Stimulated activated naive CD8-positive, alpha-beta T cell treated with anti-CD3 and anti-CD28 coated beads, Interleukin-15, amount 100 ng/mL, for 72 hours (primary cell): ENCODE measurements at regions not wholly inside any gene's neighbourhood (a gene's known extent, or its start where the extent isn't known, plus 50 kb on each side); places are given as distances from the start of the nearest gene placed in this dataset.

ENCODE experiments used
- ATAC-seq: fragments of 150-1000 bp; cut with Tn5 transposase; 2 replicates; pipeline ENCODE4 v1.10.0; 2021; ENCODE audit warnings: mild to moderate bottlenecking, moderate library complexity
- DNase-seq, 2 donors: peaks; one replicate each; pipeline ENCODE4 v3.0.0; 2021 to 2022
- H3K27ac Mint-ChIP-seq, 2 donors: one replicate each; pipeline ENCODE4 v1.8.0; 2022; ENCODE audit warnings: mild to moderate bottlenecking in 2 of 2, mixed read lengths in 2 of 2, moderate library complexity in 2 of 2
- H3K27me3 Mint-ChIP-seq: one replicate; pipeline ENCODE4 v1.8.0; 2022; ENCODE audit warnings: mixed read lengths
- H3K4me1 Mint-ChIP-seq: one replicate; pipeline ENCODE4 v1.8.0; 2022; ENCODE audit warnings: mild to moderate bottlenecking, mixed read lengths
- H3K4me3 Mint-ChIP-seq, 2 donors: one replicate each; pipeline ENCODE4 v1.8.0; 2022; ENCODE audit warnings: mild to moderate bottlenecking in 2 of 2, mixed read lengths in 2 of 2, moderate library complexity in 1 of 2
- H3K9me3 Mint-ChIP-seq, 2 donors: one replicate each; pipeline ENCODE4 v1.8.0; 2022; ENCODE audit warnings: mixed read lengths in 2 of 2

GRCh38 chr1:199665371-199665770, 362.1 kb upstream of the NR5A2 start:
- no peak for ATAC-seq
- no peak for DNase-seq
- no peak overlapping the region for H3K27ac Mint-ChIP-seq
- H3K9me3 Mint-ChIP-seq = no peaks in the 10 kb centered on the region
- no peaks in the 10 kb centered on the region for H3K4me1 Mint-ChIP-seq
- no peak overlapping the region for H3K4me3 Mint-ChIP-seq
- peaks cover 9% of the 10 kb centered on the region for H3K27me3 Mint-ChIP-seq

GRCh38 chr1:199667089-199667488, 360.4 kb upstream of the NR5A2 start:
- Mint-ChIP-seq H3K27me3 (no peaks in the 10 kb centered on the region), H3K4me1 (no peaks in the 10 kb centered on the region), H3K27ac (no peak overlapping the region), H3K9me3 (no peaks in the 10 kb centered on the region), H3K4me3 (no peak overlapping the region)
- DNase-seq = no peak
- ATAC-seq = no peak

GRCh38 chr1:199669916-199670315, 357.6 kb upstream of the NR5A2 start:
- Mint-ChIP-seq H3K9me3 (no peaks in the 10 kb centered on the region), H3K27me3 (peaks cover 7% of the 10 kb centered on the region), H3K4me3 (no peak overlapping the region), H3K27ac (no peak overlapping the region), H3K4me1 (no peaks in the 10 kb centered on the region)
- ATAC-seq (no peak), DNase-seq (no peak)

GRCh38 chr1:199671684-199672083, 355.8 kb upstream of the NR5A2 start:
- ATAC-seq (no peak), DNase-seq (no peak)
- no peaks in the 10 kb centered on the region for H3K9me3 Mint-ChIP-seq
- peaks cover 7% of the 10 kb centered on the region for H3K27me3 Mint-ChIP-seq
- H3K27ac Mint-ChIP-seq = no peak overlapping the region
- no peaks in the 10 kb centered on the region for H3K4me1 Mint-ChIP-seq
- H3K4me3 Mint-ChIP-seq = no peak overlapping the region

DNA sequence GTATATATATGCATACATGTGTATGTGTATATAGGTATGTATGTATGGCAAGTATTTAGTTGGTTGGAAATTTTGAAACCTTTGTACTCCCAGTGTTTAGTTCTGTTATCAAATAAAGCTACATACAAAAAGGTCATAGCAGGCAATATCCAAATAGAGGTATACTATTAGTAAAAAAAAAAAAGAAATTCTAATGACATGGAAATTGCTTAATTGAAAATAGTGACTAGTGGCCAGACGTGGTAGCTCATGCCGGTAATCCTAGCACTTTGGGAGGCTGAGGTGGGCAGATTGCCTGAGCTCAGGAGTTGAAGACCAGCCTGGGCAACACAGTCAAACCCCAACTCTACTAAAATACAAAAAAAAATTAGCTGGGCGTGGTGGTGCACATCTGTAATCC, 351.6 kb upstream of the NR5A2 start:
- peaks cover 7% of the 10 kb centered on the region for H3K27me3 Mint-ChIP-seq
- H3K4me1 Mint-ChIP-seq = no peaks in the 10 kb centered on the region
- no peaks in the 10 kb centered on the region for H3K9me3 Mint-ChIP-seq
- H3K4me3 Mint-ChIP-seq = no peak overlapping the region
- DNase-seq (no peak), ATAC-seq (no peak)
- no peak overlapping the region for H3K27ac Mint-ChIP-seq

DNA sequence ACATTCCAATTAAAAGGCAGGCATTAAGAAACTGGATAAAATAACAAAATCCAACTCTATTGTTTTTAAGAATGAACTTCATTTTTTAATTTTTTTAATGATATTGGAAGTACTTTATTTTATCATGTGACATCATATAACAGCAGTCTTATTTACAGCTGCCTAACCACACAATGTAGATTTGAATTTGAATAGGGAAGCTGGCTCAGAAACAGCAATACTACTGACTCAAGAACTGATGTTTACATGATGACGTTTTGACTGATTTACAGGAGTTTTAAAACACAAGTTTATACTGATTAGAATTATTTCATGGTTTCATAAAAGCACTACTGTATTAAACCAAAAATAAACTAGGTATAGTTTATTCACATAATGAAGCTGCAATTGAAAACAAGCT, 348.7 kb upstream of the NR5A2 start:
- Mint-ChIP-seq H3K27me3 (no peaks in the 10 kb centered on the region), H3K4me3 (no peak overlapping the region), H3K4me1 (no peaks in the 10 kb centered on the region), H3K9me3 (no peaks in the 10 kb centered on the region), H3K27ac (no peak overlapping the region)
- no peak for DNase-seq
- no peak for ATAC-seq

- Mint-ChIP-seq H3K9me3 (no peaks in the 10 kb centered on the region), H3K4me1 (no peaks in the 10 kb centered on the region), H3K4me3 (no peak overlapping the region), H3K27me3 (peaks cover 8% of the 10 kb centered on the region), H3K27ac (peak overlapping the region in 1 of 2 donors; percentile 67)
- DNase-seq (no peak), ATAC-seq (no peak)
Observed at GRCh38 chr1:199682081-199682480, 345.4 kb upstream of the NR5A2 start.

DNA sequence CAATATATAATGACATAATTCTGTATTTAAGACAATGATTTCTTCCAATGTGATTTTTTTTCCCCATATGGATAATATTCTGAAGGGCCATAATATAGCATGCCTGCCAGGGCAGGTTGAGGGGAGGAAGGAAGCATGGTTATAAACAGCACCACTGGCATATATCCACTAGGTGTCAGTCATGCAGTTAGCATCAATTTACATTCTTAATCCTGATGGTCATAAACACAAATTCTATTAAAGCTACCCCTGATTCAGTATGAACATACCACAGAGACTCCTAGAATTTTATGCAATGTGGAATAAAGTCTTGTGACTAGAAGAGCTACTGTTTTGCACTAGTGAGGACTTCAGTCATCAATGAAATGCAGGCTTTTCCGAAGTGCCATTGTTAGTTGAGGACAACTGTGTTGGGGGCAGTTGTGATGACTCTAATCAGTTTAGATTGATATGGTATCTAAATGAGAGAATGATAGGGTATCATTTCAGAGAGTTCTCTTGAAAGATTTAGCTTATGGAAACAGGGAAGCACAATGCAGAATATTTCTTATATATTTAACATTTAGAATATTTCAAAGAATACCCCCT, 342.7 kb upstream of the NR5A2 start:
- DNase-seq (peak; percentile 7 to 20), ATAC-seq (peak; percentile 84)
- Mint-ChIP-seq H3K9me3 (no peaks in the 10 kb centered on the region), H3K4me3 (no peak overlapping the region), H3K27me3 (peaks cover 27% of the 10 kb centered on the region), H3K4me1 (no peaks in the 10 kb centered on the region), H3K27ac (no peak overlapping the region)

DNA sequence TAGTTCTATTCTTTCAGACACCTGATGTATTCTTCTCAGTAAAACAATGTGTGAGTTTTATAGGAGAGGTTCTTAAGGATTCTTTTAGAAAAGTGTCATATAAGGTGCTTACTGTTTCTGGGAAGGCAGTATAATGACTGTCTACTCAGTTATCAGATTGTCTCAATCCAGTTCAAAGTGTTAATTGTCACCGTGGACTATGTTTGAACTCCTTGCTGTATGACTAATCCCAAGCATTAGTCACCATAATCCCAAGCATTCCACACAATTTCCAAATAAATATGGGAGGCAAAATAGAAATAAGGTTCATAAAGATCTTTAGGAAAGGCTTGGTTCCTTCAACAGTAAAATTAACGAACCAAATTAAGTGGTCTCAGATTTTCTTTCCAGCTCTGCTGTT, 342.1 kb upstream of the NR5A2 start:
- Mint-ChIP-seq H3K4me3 (no peak overlapping the region), H3K27me3 (peaks cover 28% of the 10 kb centered on the region), H3K27ac (no peak overlapping the region), H3K4me1 (no peaks in the 10 kb centered on the region), H3K9me3 (no peaks in the 10 kb centered on the region)
- ATAC-seq (no peak), DNase-seq (no peak)

DNA sequence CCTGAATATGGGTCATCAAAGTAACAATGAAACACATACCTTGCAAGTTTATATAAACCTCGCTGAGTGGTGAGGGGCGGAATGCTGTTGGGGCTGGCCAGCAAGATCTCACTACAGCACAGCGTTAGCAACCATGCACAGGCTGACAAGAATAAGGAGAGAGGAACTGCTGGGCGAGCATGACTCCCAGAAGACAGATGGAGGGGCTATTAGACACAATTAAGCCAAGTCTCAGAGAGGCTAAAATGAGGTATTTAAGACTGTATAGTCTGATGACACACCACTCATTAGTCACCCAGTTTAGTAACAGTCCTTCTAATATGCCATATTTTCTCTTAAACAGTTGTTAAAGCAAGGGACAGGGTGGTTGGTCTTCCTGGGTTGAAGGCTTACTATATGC, 340.2 kb upstream of the NR5A2 start:
- H3K9me3 Mint-ChIP-seq = no peaks in the 10 kb centered on the region
- DNase-seq (no peak), ATAC-seq (no peak)
- H3K27ac Mint-ChIP-seq = no peak overlapping the region
- no peak overlapping the region for H3K4me3 Mint-ChIP-seq
- no peaks in the 10 kb centered on the region for H3K4me1 Mint-ChIP-seq
- H3K27me3 Mint-ChIP-seq = peaks cover 29% of the 10 kb centered on the region

GRCh38 chr1:199688133-199688676, 339.3 kb upstream of the NR5A2 start:
- DNase-seq (no peak), ATAC-seq (no peak)
- H3K9me3 Mint-ChIP-seq = no peaks in the 10 kb centered on the region
- peak overlapping the region in 1 of 2 donors; percentile 13 for H3K27ac Mint-ChIP-seq
- H3K27me3 Mint-ChIP-seq = peaks cover 38% of the 10 kb centered on the region
- no peak overlapping the region for H3K4me3 Mint-ChIP-seq
- no peaks in the 10 kb centered on the region for H3K4me1 Mint-ChIP-seq

- H3K27ac Mint-ChIP-seq = peak overlapping the region in 1 of 2 donors; percentile 2
- peaks cover 42% of the 10 kb centered on the region for H3K27me3 Mint-ChIP-seq
- DNase-seq (no peak), ATAC-seq (no peak)
- H3K4me3 Mint-ChIP-seq = no peak overlapping the region
- no peaks in the 10 kb centered on the region for H3K9me3 Mint-ChIP-seq
- H3K4me1 Mint-ChIP-seq = no peaks in the 10 kb centered on the region
Observed at GRCh38 chr1:199688774-199689173, 338.7 kb upstream of the NR5A2 start.

- no peak for ATAC-seq
- peaks cover 42% of the 10 kb centered on the region for H3K27me3 Mint-ChIP-seq
- H3K9me3 Mint-ChIP-seq = no peaks in the 10 kb centered on the region
Observed at GRCh38 chr1:199690496-199690895, 337.0 kb upstream of the NR5A2 start.

DNA sequence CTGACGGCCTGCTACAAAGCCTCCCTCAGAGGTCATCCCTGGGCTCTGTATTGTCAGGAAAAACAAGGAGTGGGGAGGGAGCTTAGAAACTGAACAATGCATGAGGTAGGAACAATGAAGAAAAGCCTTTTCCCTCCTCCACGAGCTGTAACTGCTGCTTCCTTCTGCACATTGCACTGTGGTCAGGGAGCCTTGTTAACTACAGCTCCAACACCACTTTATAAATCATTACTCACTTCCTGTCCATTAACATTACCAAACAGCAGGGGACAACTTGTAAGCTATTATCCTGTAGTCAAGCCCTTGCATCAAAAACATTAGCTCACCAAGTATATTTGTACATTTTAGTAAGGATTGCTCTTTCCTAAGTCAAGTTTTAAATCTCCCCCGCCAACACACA, 336.0 kb upstream of the NR5A2 start:
- Mint-ChIP-seq H3K27ac (no peak overlapping the region), H3K27me3 (peaks cover 34% of the 10 kb centered on the region), H3K4me3 (no peak overlapping the region), H3K4me1 (no peaks in the 10 kb centered on the region), H3K9me3 (no peaks in the 10 kb centered on the region)
- ATAC-seq (no peak), DNase-seq (no peak)

More at GRCh38 chr1:199690496-199690895, 337.0 kb upstream of the NR5A2 start:
- no peak for DNase-seq
- no peaks in the 10 kb centered on the region for H3K4me1 Mint-ChIP-seq
- H3K27ac Mint-ChIP-seq = no peak overlapping the region
- no peak overlapping the region for H3K4me3 Mint-ChIP-seq

GRCh38 chr1:199693724-199694123, 333.8 kb upstream of the NR5A2 start:
- no peaks in the 10 kb centered on the region for H3K9me3 Mint-ChIP-seq
- ATAC-seq (no peak), DNase-seq (no peak)
- no peak overlapping the region for H3K27ac Mint-ChIP-seq
- H3K4me3 Mint-ChIP-seq = no peak overlapping the region
- peaks cover 26% of the 10 kb centered on the region for H3K27me3 Mint-ChIP-seq
- H3K4me1 Mint-ChIP-seq = no peaks in the 10 kb centered on the region

GRCh38 chr1:199696225-199696624, 331.3 kb upstream of the NR5A2 start:
- H3K27me3 Mint-ChIP-seq = peaks cover 20% of the 10 kb centered on the region
- ATAC-seq (no peak), DNase-seq (no peak)
- no peaks in the 10 kb centered on the region for H3K9me3 Mint-ChIP-seq
- no peak overlapping the region for H3K4me3 Mint-ChIP-seq
- no peaks in the 10 kb centered on the region for H3K4me1 Mint-ChIP-seq
- H3K27ac Mint-ChIP-seq = no peak overlapping the region

- DNase-seq = no peak
- no peak for ATAC-seq
- Mint-ChIP-seq H3K4me1 (no peaks in the 10 kb centered on the region), H3K27ac (no peak overlapping the region), H3K27me3 (peaks cover 10% of the 10 kb centered on the region), H3K9me3 (no peaks in the 10 kb centered on the region), H3K4me3 (no peak overlapping the region)
Observed at GRCh38 chr1:199698222-199698621, 329.3 kb upstream of the NR5A2 start.
